Thoracic aorta (tissue), 2 donors: ENCODE measurements at regions not wholly inside any gene's neighbourhood (a gene's known extent, or its start where the extent isn't known, plus 50 kb on each side); places are given as distances from the start of the nearest gene placed in this dataset.

Experiments
- ATAC-seq: fragments of 150-250 bp; one replicate; pipeline ENCODE4 v1.8.0; 2017; ENCODE audit warnings: low read depth; ENCODE audit not compliant: insufficient number of reproducible peaks, low FRiP score
- DNase-seq: peaks from one replicate; pipeline ENCODE4 v3.0.0-alpha.2; 2020; ENCODE audit warnings: low spot score
- H3K27ac ChIP-seq, 2 donors: fragments of 200-600 bp; sonication (generic); 1 replicate in 1 of 2; 2 replicates in 1 of 2; pipeline ENCODE4 v1.5.1; 2016; ENCODE audit warnings: mild to moderate bottlenecking in 2 of 2, moderate library complexity in 2 of 2
- H3K27me3 ChIP-seq: fragments of 200-600 bp; sonication (generic); replicated peaks from 2 replicates; pipeline ENCODE4 v1.6.0; 2016; ENCODE audit warnings: mild to moderate bottlenecking; ENCODE audit not compliant: insufficient read depth
- H3K36me3 ChIP-seq: fragments of 200-600 bp; sonication (generic); one replicate; pipeline ENCODE4 v1.5.1; 2016
- H3K4me1 ChIP-seq, 2 donors: fragments of 200-600 bp; sonication (generic); 1 replicate in 1 of 2; 2 replicates in 1 of 2; pipeline versions ENCODE4 v1.5.1 to v1.6.0; 2016; ENCODE audit warnings: low read depth in 2 of 2, mild to moderate bottlenecking in 1 of 2; ENCODE audit not compliant: control insufficient read depth in 1 of 2
- H3K4me3 ChIP-seq: fragments of 200-600 bp; sonication (generic); 2 replicates; pipeline ENCODE4 v1.5.1; 2016; ENCODE audit warnings: mild to moderate bottlenecking
- H3K9me3 ChIP-seq: fragments of 200-600 bp; sonication (generic); 2 replicates; pipeline ENCODE4 v1.5.1; 2016
- CTCF ChIP-seq: fragments of 200-600 bp; sonication (generic); IDR thresholded peaks from one replicate; pipeline ENCODE4 v1.5.1; 2019; ENCODE audit warnings: antibody characterized with exemption

DNA sequence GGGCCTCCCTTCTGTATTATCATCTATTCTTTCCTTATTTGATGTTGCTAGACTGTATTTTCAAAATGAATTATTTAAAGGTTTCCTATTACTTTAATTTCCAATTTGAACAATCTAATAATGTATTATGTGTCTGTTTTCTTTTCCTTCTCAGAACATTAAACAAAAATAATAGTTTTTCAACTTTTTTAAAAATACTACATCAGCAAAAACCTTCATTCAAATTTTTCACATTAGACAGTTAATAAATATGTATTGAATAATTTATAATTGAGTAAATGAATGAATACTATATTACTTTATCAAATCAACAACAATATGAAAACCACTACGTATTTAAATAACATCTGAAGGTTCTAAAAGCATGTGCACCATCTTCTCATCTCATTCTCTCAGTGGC lies 644.1 kb upstream of the SEMA3D start:
- TF ChIP-seq CTCF, result no peak
- DNase-seq (no peak), ATAC-seq (no peak)
- Histone ChIP-seq H3K36me3 (no peaks in the 10 kb centered on the region), H3K4me1 (no peaks in the 10 kb centered on the region), H3K27ac (no peak overlapping the region), H3K4me3 (no peak overlapping the region), H3K27me3 (no peaks in the 10 kb centered on the region), H3K9me3 (no peaks in the 10 kb centered on the region)

- DNase-seq, result no peak
- no peaks in the 10 kb centered on the region for H3K9me3 ChIP-seq
- no peaks in the 10 kb centered on the region for H3K4me1 ChIP-seq
- H3K36me3 ChIP-seq, result no peaks in the 10 kb centered on the region
- no peaks in the 10 kb centered on the region for H3K27me3 ChIP-seq
- TF ChIP-seq CTCF, result no peak
- H3K27ac ChIP-seq, result no peak overlapping the region
- ATAC-seq, result no peak
- H3K4me3 ChIP-seq, result no peak overlapping the region
Observed at GRCh38 chr7:85829817-85830432, 643.1 kb upstream of the SEMA3D start.

DNA sequence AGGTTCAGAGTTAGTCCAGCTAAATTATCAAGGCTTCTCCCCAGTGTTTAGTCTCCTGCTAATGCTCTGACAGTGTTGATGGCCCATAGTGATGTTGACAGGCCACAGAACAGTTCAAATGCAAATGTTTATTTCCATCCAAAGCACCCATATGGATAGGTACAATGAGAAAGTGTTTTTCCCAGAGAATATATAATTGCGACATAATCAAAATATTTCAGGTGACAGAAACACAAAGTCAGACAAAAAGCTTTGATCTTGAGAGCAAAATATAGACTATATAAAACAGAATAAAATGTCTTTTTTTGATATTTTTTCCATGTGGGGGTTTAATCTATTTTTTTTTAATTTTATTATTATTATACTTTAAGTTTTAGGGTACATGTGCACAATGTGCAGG lies 642.3 kb upstream of the SEMA3D start:
- H3K4me1 ChIP-seq, result no peaks in the 10 kb centered on the region
- H3K4me3 ChIP-seq, result no peak overlapping the region
- no peak overlapping the region for H3K27ac ChIP-seq
- H3K9me3 ChIP-seq, result no peaks in the 10 kb centered on the region
- no peaks in the 10 kb centered on the region for H3K36me3 ChIP-seq
- DNase-seq (no peak), ATAC-seq (no peak)
- H3K27me3 ChIP-seq, result no peaks in the 10 kb centered on the region
- no peak for TF ChIP-seq CTCF

GRCh38 chr7:85828614-85829013 lies 641.8 kb upstream of the SEMA3D start:
- Histone ChIP-seq H3K27me3 (no peaks in the 10 kb centered on the region), H3K4me1 (no peaks in the 10 kb centered on the region), H3K9me3 (no peaks in the 10 kb centered on the region), H3K27ac (no peak overlapping the region), H3K36me3 (no peaks in the 10 kb centered on the region), H3K4me3 (no peak overlapping the region)
- no peak for ATAC-seq
- DNase-seq, result no peak
- no peak for TF ChIP-seq CTCF

GRCh38 chr7:85823396-85824080 lies 636.7 kb upstream of the SEMA3D start:
- Histone ChIP-seq H3K4me3 (no peak overlapping the region), H3K27me3 (no peaks in the 10 kb centered on the region), H3K9me3 (no peaks in the 10 kb centered on the region), H3K4me1 (no peaks in the 10 kb centered on the region), H3K27ac (no peak overlapping the region), H3K36me3 (no peaks in the 10 kb centered on the region)
- ATAC-seq (no peak), DNase-seq (no peak)
- TF ChIP-seq CTCF, result no peak
